ENCODE measurements at regions not wholly inside any gene's neighbourhood (a gene's known extent, or its start where the extent isn't known, plus 50 kb on each side); places are given as distances from the start of the nearest gene placed in this dataset.

DNA sequence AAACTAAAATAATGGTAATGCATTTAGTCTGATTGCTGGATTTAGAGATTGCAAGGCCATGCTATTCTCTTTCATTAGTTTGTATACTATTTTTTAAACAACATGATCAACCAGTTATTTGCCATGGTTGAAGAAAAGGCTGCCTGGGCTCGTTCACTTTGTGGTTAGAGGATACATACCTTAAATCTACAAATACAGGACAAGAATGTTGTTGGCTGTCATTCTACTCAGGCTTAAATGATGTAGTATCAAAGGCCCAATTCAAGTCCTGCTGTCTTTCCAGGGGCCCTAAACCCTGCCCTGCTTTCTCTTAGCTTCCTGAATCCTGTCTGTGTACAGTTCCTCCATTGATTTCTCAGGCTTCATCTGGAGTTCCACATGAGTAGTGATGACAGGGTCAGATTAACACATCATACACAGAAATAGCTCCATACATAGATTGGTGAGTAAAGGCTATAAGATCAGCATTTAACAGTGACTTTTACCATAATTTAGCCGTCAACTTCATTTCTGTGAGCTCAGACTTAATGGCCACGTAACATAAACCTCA is 114.9 kb upstream of the GPRIN3 start:
- H3K23me2 ChIP-seq (ENCODE audit: insufficient read length, low read depth, low read length, poor library complexity, severe bottlenecking), result no peaks in the 10 kb centered on the region
- DNase-seq, result no peak
- H2BK12ac ChIP-seq (ENCODE audit: insufficient read length, low read depth, low read length), result no peak overlapping the region
- Mint-ChIP-seq H3K9me3 (no peaks in the 10 kb centered on the region; a peak in 2 of 5 replicates), H3K4me1 (peaks cover 15 to 19% of the 10 kb centered on the region in 2 experiments), H3K36me3 (ENCODE audit: insufficient read depth in 1 of 3, low read depth in 3 of 3) (no peaks in the 10 kb centered on the region), H3K4me3 (no peak overlapping the region), H3K27ac (no peak overlapping the region), H3K27me3 (ENCODE audit: low read depth) (no peaks in the 10 kb centered on the region)
- peaks cover 5% of the 10 kb centered on the region; the same call in 1 of the 2 replicates for H3K4me1 ChIP-seq (ENCODE audit: insufficient read depth, low read length)
- H4K5ac ChIP-seq (ENCODE audit: insufficient read length, low read depth, low read length), result no peak overlapping the region
- H3K9ac ChIP-seq (ENCODE audit: extremely low read depth, insufficient read length, low read length), result no peak overlapping the region
- no peak overlapping the region for H2AFZ ChIP-seq (ENCODE audit: low read length)
- WGBS (ENCODE audit: extremely low coverage, insufficient read length, low lambda C conversion rate), result no CpG with 5 or more reads among the region's 3 CpGs
- TF ChIP-seq, protein P1, sequence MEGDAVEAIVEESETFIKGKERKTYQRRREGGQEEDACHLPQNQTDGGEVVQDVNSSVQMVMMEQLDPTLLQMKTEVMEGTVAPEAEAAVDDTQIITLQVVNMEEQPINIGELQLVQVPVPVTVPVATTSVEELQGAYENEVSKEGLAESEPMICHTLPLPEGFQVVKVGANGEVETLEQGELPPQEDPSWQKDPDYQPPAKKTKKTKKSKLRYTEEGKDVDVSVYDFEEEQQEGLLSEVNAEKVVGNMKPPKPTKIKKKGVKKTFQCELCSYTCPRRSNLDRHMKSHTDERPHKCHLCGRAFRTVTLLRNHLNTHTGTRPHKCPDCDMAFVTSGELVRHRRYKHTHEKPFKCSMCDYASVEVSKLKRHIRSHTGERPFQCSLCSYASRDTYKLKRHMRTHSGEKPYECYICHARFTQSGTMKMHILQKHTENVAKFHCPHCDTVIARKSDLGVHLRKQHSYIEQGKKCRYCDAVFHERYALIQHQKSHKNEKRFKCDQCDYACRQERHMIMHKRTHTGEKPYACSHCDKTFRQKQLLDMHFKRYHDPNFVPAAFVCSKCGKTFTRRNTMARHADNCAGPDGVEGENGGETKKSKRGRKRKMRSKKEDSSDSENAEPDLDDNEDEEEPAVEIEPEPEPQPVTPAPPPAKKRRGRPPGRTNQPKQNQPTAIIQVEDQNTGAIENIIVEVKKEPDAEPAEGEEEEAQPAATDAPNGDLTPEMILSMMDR (conservative IDR thresholded peaks at IDR 0.05), result no peak
- H3K79me2 ChIP-seq (ENCODE audit: insufficient read depth, low read length), result no peaks in the 10 kb centered on the region
- no peaks in the 10 kb centered on the region for H3K9me3 ChIP-seq (ENCODE audit: control insufficient read depth, low read depth, low read length)
- H3K27me3 ChIP-seq (ENCODE audit: insufficient read depth, low read length), result no peaks in the 10 kb centered on the region
- no peaks in the 10 kb centered on the region for H4K20me1 ChIP-seq (ENCODE audit: control insufficient read depth, insufficient read depth, insufficient read length)
- H3K18ac ChIP-seq (ENCODE audit: insufficient read length, low read depth, low read length), result no peak overlapping the region
- H4K91ac ChIP-seq (ENCODE audit: insufficient read length, low read depth, low read length), result no peak overlapping the region
- H2BK15ac ChIP-seq (ENCODE audit: low read depth, low read length), result no peak overlapping the region
- H2BK5ac ChIP-seq (ENCODE audit: insufficient read length, low read length), result no peak overlapping the region
- no peak overlapping the region for H2BK20ac ChIP-seq (ENCODE audit: low read depth, low read length, poor library complexity, severe bottlenecking)
- H3K23ac ChIP-seq (ENCODE audit: insufficient read length, low read depth, low read length), result no peak overlapping the region
- no peak overlapping the region for H3T11ph ChIP-seq (ENCODE audit: low read length)
- no peak overlapping the region for H2AK5ac ChIP-seq (ENCODE audit: insufficient read length, low read length)
- no peaks in the 10 kb centered on the region for H3K79me1 ChIP-seq (ENCODE audit: insufficient read depth, low read depth, low read length, poor library complexity, severe bottlenecking)
- H3K56ac ChIP-seq (ENCODE audit: insufficient read length, low read depth, low read length), result no peak overlapping the region
- H2BK120ac ChIP-seq (ENCODE audit: low read depth, low read length, poor library complexity, severe bottlenecking), result no peak overlapping the region
- no peak overlapping the region for H3K4me2 ChIP-seq (ENCODE audit: insufficient read depth, insufficient read length, low read length)
- H3K27ac ChIP-seq (ENCODE audit: insufficient read length, low read depth, low read length), result no peak overlapping the region
- H4K8ac ChIP-seq (replicated peaks; ENCODE audit: insufficient read length, low read depth, low read length), result no peak overlapping the region
- no peak overlapping the region for H3K14ac ChIP-seq (ENCODE audit: insufficient read depth, low read length)
- H3K4ac ChIP-seq (ENCODE audit: low read depth, low read length), result no peak overlapping the region

Data from H9 (cell line).